Brain microvascular endothelial cell (primary cell): ENCODE measurements at regions not wholly inside any gene's neighbourhood (a gene's known extent, or its start where the extent isn't known, plus 50 kb on each side); places are given as distances from the start of the nearest gene placed in this dataset.

ENCODE experiments used
- DNase-seq: peaks from one replicate; pipeline ENCODE4 v3.0.0-alpha.2; 2020
- H3K27ac ChIP-seq: fragments of 250-450 bp; sonication (Bioruptor Pico); 2 replicates; pipeline ENCODE4 v1.5.1; 2020; ENCODE audit warnings: mild to moderate bottlenecking, moderate library complexity
- H3K27me3 ChIP-seq: fragments of 250-450 bp; sonication (Bioruptor Pico); replicated peaks from 2 replicates; pipeline ENCODE4 v1.5.1; 2020; ENCODE audit warnings: mild to moderate bottlenecking
- H3K36me3 ChIP-seq: fragments of 250-450 bp; sonication (Bioruptor Pico); replicated peaks from 2 replicates; pipeline ENCODE4 v1.5.1; 2020; ENCODE audit warnings: mild to moderate bottlenecking
- H3K4me3 ChIP-seq: 2 replicates; pipeline ENCODE4 v1.5.1; 2011; ENCODE audit warnings: low read depth, mild to moderate bottlenecking, control low read depth, low read length, moderate library complexity
- CTCF ChIP-seq: IDR thresholded peaks from 2 replicates; pipeline ENCODE4 v1.5.1; 2011; ENCODE audit warnings: low read depth, mild to moderate bottlenecking, moderate library complexity, low read length, control low read depth, inconsistent platforms; ENCODE audit errors: missing control alignments
- in situ Hi-C: cut with HindIII; loops from 2 replicates; pipeline ENCODE4 v1.10.0; 2017; ENCODE audit warnings: low sequenced_read_pairs, low pct_ligation_motif_present

GRCh38 chr5:61675015-61675692 lies 343.1 kb downstream of the ZSWIM6 start:
- DNase-seq, result no peak
- Histone ChIP-seq H3K4me3 (no peak overlapping the region), H3K36me3 (no peaks in the 10 kb centered on the region), H3K27me3 (no peaks in the 10 kb centered on the region), H3K27ac (no peak overlapping the region)
- in situ Hi-C loops, result no loop called here
- peak; percentile 38 for TF ChIP-seq CTCF

GRCh38 chr5:61677220-61677619 lies 345.2 kb downstream of the ZSWIM6 start:
- no peak for DNase-seq
- no peak for TF ChIP-seq CTCF
- no peak overlapping the region for H3K4me3 ChIP-seq
- no peaks in the 10 kb centered on the region for H3K27me3 ChIP-seq
- H3K36me3 ChIP-seq, result no peaks in the 10 kb centered on the region
- H3K27ac ChIP-seq, result no peak overlapping the region
- in situ Hi-C loops, result no loop called here

DNA sequence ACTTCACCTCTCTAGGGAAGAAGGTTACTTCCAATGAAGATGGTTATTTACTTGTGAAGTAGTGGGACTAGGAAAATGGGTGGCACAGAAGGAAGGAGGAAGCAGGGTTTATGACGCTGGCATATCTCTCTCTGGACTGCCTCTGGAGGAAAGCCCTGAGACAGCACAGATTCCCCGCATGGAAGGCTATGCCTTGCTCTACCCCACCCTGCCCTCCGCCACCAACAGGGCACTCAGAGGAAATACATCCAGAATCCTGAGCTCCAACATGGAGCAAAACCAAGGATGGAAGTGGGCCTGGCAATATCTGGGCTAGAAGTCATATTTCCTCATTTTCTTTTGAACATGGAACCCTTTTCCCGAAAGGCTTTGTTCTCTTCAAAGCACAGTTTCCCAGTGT lies 346.9 kb downstream of the ZSWIM6 start:
- in situ Hi-C loops, result no loop called here
- H3K36me3 ChIP-seq, result no peaks in the 10 kb centered on the region
- no peak overlapping the region for H3K4me3 ChIP-seq
- H3K27me3 ChIP-seq, result no peaks in the 10 kb centered on the region
- no peak for DNase-seq
- TF ChIP-seq CTCF, result peak; percentile 12
- H3K27ac ChIP-seq, result no peak overlapping the region

- DNase-seq, result no peak
- in situ Hi-C loops, result no loop called here
- no peaks in the 10 kb centered on the region for H3K36me3 ChIP-seq
- no peak overlapping the region for H3K4me3 ChIP-seq
- no peaks in the 10 kb centered on the region for H3K27me3 ChIP-seq
- no peak for TF ChIP-seq CTCF
- no peak overlapping the region for H3K27ac ChIP-seq
Observed at GRCh38 chr5:61679562-61679961, 347.5 kb downstream of the ZSWIM6 start.

DNA sequence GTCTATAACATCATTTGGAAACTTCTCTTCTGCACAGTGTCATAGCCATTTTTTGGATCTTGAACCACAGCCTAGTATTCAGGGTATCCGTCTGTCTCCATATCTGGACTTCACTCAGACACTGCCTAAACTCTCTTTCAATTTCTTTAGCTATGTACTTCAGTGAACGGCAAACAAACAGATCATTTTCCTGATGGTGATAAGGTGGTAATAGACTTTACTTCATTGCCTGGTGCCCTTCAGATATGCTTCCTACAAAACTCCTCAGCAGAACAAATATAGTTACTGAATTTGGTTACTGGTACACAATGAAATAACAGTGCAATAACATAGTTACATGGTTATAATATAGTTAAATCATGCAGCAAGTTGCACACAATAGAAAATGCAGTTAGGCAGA lies 348.2 kb downstream of the ZSWIM6 start:
- no peak for DNase-seq
- Histone ChIP-seq H3K4me3 (no peak overlapping the region), H3K27me3 (no peaks in the 10 kb centered on the region), H3K27ac (no peak overlapping the region), H3K36me3 (no peaks in the 10 kb centered on the region)
- in situ Hi-C loops, result no loop called here
- TF ChIP-seq CTCF, result no peak

DNA sequence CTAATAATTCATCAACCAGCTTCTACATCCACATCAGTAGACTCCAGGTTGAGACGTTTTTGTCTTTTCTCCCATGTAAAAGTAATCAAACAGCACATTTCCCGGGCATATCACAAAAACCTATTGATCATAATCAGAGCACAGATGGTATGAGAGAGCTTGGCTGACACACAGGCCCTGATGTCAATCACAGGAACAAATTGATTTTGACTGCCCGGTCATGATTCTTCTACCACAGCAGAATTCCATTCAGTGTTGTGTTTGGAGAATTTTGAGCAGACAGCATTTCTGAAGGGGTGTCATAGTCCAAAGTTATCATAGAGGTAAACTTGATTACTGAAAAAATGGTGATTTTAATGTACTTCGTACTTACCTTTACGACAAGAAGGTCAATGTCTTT lies 351.1 kb downstream of the ZSWIM6 start:
- no peak for DNase-seq
- H3K27me3 ChIP-seq, result no peaks in the 10 kb centered on the region
- in situ Hi-C loops, result no loop called here

More for the DNA sequence above, 351.1 kb downstream of the ZSWIM6 start:
- TF ChIP-seq CTCF, result no peak
- H3K36me3 ChIP-seq, result no peaks in the 10 kb centered on the region
- no peak overlapping the region for H3K27ac ChIP-seq
- no peak overlapping the region for H3K4me3 ChIP-seq
